ENCODE measurements at regions not wholly inside any gene's neighbourhood (a gene's known extent, or its start where the extent isn't known, plus 50 kb on each side); places are given as distances from the start of the nearest gene placed in this dataset.

GRCh38 chr2:3000968-3001367 is 376.6 kb downstream of the EIPR1 start:
- TF ChIP-seq EZH2 (IDR thresholded peaks at IDR 0.05; ENCODE audit: borderline replicate concordance, control insufficient read depth, low read depth, low read length) = no peak
- no peak for TF ChIP-seq ZZZ3 (IDR thresholded peaks at IDR 0.05; ENCODE audit: control insufficient read depth, insufficient read length, low read depth)
- TF ChIP-seq SIN3A (IDR thresholded peaks at IDR 0.05; ENCODE audit: low read depth, low read length) = no peak
- no peak for TF ChIP-seq USF2 (IDR thresholded peaks at IDR 0.05; ENCODE audit: borderline replicate concordance, low read depth, low read length)
- TF ChIP-seq ZBTB11 (CRISPR knock-in tag; IDR thresholded peaks at IDR 0.05) = no peak
- TF ChIP-seq LARP7 (IDR thresholded peaks at IDR 0.05) = no peak
- no peak for TF ChIP-seq JUND (IDR thresholded peaks at IDR 0.05; ENCODE audit: low read depth, low read length)
- no peak for TF ChIP-seq POLR2AphosphoS5 (IDR thresholded peaks at IDR 0.05; ENCODE audit: low read length)
- TF ChIP-seq ZSCAN29 (IDR thresholded peaks at IDR 0.05) = no peak
- no peak for TF ChIP-seq ETV6 (conservative IDR thresholded peaks at IDR 0.05 in 1 of 2, IDR thresholded peaks at IDR 0.05 in 1 of 2; ENCODE audit: borderline replicate concordance in 1 of 2, low read depth in 1 of 2)
- no peak for TF ChIP-seq SREBF2 (IDR thresholded peaks at IDR 0.05; ENCODE audit: low read length)

All from GM12878 (cell line).